NCI-H748 (cell line): ENCODE measurements at regions not wholly inside any gene's neighbourhood (a gene's known extent, or its start where the extent isn't known, plus 50 kb on each side); places are given as distances from the start of the nearest gene placed in this dataset.

Source experiments
- DNase-seq: peaks from one replicate; lab custom pipeline; 2025; ENCODE audit not compliant: unreplicated experiment; lab: John Stamatoyannopoulos, UW

DNA sequence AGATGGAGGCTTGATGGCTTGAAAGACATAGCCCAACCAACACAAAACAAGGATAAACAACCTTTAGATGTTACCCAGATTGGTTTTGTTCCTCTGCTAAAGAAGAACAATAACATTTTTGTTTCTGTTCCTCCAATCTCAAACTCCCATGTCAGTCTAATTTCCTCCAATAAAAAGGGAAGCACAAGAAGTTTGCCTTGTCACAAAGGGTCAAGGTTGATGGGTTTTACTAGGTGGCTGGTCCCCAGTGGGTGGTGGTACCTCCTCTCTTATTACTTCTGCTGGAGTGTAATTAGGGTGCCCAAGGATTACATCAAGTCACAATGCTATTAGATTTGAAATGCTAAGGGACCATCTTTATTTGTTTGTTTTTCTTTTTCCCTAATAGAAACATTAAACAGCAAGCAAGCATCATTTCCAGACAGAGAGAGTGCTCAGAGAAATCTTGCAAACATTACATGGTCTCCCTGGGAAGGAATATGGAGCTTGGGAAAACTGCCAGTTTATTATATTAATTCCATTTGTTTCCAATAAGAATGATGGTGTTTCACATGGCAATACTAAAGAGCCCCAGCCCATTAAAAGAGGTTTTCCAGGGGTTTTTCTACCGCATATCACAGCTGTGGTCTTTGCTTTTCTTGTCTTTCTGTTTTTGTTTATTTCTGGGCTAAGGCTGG is 78.3 kb upstream of the AOAH start:
- DNase-seq, result no peak

DNA sequence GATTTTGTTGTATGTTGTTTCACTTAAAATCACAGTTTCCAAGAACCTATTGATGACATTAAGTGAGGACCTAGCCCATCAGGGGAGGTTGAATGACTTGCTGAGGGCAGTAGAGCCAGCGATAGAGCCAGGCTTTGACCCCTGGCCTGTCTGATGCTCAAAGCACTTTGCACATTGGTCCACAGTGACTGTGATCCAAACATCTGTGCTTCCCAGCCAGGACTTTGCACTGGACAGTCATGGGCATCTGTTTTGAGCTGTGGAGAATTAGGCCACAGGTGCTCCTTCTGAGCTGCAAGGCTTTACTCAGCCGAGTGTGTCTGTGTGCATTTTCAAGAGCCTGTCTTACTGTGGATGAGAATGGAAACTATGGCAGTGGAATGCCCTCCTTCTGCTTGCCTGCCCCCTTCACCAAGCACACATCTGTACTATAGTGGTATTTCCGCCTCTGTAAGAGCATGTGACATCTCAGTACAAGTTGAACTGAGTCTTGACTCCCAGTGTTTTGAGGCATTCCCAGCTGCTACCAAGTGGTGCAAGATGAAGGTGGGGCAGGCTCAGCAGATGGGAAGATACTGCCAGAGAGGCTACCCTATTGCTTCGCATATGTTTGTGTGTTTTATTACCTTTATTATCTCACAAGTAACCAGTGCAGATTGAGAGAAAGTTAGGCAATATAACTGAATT is 72.7 kb upstream of the AOAH start:
- no peak for DNase-seq

DNA sequence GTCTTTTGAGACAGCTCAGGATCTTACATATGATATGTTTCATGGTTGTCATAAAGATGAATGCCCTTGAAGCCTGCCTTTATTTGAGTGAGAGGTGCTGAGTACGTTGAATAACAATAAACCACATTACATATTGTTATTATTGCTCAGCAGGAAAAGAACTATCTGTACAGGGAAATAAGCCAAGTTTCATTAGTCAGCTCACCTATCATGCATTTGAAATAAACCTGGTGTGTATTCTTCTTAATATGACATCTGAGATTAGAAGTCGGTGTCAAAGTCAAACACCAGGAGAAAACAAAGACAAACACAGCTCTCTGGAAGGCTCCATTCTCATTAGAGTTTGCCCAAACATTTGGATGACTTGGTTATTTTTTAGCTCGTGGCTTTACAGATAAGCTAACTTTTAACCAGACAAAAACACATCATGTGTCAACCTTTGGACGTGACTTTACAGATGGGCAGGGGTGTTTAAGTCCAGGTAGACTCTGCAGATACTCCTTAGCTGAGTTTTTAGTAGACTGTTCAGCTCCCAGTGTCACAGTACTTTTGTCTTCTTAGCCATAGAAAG is 71.2 kb upstream of the AOAH start:
- DNase-seq, result no peak

DNA sequence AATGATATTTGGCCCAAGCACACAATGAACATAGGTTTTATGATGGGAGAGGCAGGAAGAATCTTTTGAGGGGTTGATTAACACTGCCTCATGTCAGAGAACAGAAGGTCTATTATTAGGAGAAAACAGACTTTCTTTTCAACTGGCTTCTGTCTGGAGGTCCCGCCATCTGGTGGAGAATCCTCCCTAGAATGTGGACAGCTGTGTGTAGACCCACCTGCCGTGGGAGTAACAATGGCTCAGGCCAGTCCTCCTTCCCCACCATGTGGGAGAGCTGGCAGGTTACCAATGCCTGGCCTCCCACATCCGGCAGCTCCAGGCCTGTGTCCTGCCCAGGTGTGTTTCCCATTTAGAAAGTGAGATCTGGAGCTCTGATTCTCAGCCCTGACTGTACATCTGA is 70.4 kb upstream of the AOAH start:
- peak; percentile 91 for DNase-seq

DNA sequence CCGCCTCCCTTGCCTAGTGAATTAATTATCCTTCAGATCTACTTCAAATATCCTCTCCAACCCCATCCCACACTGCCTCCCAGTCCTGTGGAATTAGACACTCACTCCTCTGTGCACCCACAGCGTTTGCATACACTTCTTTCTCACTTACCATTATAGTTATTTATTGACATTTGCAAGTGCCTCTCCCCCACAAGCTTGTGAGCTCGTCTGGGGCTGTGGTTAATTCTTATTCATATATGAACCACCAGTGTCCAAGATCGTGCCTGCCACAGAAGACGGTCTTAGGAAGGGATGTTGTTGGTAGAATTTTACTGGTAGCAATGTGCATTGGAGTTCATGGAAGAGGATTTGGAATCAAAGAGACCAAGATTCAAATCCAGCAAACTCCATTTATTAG is 68.1 kb upstream of the AOAH start:
- DNase-seq, result no peak

DNA sequence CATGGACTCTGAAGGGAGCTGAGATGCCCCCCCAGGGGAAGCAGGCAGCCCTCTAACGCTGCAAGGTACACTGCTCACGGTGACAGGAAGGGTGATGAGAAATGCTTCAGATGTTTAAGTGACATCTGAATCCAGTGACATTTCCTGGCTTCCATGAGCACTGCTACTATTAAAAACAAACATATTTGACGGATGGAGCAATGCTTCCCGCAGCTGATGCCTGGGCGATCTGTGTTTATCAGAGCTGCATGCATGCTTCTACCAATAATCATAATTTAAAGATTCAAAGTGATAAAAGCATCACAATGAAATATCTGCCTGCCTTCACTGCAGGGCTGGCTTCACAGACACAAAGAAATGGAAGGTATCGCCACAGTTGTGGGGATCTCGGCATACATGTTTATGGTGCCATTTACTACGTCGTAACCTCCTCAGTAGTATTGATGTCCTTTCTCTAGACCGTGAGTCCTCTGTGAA is 66.1 kb upstream of the AOAH start:
- DNase-seq, result no peak

DNA sequence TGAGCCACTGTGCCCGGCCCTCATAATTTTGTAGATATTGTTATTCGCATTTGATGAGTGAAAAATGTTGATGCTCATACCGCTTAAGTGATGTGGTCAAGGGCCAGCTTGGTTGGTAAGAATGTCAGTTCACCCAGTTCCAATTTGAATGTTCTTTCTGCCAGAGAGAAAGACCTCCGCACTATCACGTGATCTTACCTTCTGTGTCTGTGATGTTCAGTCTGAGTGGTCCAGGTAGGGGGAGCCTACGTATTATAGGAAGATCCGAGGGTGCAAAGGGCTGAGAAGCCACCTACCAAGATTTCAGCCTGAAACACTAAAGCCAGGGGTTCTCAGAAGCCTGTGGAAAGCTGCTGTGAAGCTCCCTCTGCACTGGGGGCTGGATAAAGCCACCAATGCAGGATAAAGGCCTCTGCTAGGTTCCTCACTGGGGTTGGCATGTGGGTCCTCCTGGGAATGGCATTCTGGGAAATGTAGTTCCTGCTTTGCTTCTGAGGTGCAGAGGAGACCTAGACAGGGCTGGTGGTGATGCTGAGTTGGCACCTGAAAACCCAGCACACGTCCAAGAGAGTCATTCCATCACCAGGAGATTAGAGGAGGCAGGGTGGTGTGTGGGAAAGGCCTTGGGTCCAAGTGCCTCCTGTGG is 64.7 kb upstream of the AOAH start:
- no peak for DNase-seq

DNA sequence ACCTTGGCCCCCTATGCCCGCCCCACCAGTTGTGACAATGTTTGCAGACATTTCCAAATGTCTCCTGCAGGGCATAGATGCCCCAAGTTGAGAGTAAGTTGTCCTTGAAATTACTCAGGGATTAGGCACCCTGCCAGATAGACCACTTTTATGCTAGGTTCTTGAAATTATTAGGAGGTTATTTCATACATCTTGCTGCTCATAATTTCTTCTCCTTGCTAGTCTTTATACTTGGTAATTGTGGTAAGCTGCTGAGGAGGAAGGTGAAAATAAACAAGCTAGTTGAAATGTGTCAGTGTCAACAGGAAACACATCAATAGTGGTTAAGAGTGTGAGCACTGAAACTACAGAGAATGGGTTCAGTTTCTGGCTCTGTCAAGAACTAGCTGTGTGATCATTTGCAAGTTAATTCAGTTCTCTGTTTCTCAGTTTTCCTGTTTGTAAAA is 63.7 kb upstream of the AOAH start:
- DNase-seq, result no peak

DNA sequence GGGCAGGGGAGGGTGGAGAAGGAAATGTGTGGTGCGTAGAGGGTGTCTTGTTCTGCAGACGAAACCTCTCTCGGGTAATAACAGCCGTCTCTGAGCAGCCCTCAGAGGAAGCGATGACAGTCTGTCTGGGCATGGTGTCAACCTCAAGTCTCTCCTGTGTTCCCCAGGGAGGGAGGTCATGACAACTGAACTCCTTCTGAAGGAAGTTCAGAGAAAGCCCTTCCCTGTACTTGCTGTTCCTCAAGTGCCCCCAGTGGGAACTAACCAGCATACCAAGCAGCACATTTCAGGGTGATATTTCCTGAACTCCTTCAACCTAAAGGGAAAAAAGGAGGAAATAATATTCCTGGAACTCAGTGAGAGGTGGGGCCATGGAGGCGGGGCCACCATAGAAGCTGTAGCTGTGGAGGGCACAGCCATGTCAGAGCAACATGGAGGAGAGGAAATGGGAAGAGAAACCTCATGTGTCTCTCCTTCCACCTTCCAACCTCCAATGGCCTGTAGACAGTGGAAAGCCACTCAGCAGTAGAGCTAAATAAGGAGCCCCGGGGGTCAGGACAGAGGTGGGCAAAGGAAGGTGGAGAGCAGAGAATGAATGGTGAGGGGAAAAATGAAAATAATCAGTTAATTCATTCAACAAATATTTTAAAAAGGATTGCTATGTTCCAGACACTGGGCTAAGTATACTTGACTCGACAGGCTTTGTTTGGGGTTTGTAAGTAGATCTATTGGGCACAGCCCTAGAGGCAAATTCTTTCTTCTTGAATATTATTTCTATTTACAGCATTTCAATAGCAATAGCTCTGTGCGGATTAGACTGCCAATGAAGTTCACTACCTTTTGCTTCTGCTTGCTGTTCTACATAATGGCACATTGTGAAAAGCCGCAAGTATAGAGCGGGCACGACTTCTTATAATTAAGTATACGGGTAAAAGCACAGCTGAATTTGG is 61.0 kb upstream of the AOAH start:
- DNase-seq, result no peak

DNA sequence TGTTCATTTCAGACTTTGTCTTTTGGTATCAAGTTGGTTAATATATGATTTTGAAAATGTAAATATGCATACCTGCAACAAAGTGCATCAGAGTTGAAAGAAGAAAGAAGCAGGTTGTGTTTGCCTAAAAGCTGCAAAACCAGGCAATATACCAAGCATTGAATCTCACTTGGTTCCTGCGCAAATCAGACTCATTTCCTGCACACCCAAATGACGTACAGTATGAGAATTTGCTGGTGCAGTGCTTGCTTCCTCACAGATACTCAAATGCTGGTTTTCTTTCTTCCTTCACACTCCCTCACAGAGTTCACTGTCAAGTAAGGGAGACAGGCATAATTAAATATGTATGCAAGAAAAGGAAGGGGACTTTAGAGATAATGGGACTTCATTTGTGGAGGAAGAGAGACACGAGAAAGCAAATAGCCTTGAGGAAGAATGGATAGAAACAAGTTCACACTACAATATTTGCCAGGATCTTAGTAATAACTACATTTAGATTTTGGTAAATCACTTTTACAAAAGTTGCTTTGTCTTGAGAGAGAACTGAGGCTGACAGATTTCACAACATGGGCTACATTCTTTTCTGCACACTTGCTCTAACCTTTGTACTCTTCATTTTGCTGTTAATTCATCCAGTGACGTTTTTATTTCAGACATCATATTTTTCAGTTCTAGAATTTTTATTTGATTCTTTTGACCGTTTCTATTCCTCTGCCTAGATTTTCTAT is 56.9 kb upstream of the AOAH start:
- no peak for DNase-seq

DNA sequence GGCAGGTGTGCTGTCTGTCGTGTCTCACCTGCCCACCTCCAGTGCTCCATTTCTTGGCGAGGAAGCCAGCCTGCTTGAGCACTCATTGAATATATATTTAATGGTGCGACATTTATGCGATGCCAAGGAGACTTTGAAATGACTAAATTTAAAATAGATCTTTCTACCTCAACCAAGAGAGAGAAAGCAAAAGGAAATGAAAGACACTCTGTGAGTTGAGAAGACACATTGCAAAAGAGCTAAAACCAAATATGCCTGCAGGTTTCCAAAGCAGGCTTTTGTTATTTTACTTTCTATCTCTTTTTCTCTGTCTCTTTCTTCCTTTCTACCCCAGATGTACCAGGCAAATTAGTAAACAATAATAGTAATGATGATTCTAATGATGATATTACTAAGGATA is 53.6 kb upstream of the AOAH start:
- no peak for DNase-seq

DNA sequence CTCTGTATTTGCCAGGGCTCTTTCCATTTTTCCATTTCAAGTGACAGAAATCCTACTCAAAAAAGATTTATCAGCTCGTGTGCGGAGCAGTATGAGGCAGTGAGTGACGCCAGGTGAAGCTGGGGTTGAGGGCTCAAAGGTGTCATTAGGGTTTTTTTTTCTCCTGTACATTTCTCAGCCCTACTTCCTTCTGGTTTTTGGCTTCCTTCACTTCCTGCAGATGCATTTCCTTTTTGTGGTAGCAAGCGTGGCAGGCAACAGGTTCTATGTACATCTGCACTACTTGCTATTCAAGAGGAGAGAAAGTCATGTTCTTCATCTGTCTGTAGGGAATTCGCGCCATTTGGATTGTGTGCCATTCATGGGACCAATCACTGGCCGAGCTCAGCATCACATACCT is 52.8 kb upstream of the AOAH start:
- DNase-seq, result no peak

DNA sequence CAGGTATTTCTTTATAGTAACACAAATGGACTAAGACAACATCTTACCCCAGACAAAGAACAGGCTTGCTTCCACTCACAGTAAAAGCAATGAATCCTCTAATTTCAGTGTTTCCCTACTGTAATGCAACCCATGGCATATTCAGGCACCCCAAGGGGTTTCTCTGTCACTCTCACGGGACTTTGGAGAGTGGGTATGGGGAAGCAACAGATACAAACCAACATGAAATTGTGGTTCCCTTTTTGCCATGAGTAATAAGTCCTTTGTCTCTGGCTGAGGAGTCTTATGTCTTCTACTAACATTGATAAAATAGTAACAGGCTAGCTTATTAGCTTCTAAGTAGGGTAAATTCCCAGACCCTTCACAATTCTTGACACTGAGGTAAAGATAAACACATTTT is 51.4 kb upstream of the AOAH start:
- DNase-seq, result no peak

DNA sequence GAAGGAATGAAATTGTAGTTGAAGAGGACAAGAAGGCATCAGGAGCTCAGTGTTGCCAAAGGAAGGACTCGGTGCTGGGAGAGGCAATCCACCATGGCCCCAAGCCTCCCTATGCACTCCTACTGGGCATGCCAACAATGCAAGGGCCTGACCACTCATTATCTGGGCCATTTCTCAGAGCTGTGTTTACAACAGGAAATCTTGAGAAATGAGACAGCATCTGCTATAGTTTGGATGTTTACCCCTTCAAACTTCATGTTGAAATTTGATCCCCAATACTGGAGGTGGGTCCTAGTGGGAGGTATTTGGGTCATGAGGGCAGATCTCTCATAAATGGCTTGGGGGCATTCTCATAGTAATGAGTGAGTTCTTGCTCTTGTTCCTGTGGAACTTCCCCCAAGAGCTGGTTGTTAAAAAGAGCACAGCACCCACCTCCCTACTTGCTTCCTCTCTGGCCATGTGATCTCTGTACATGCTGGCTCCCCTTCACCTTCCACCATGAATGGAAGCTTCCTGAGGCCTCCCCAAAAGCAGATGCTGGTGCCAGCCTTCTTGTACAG is 50.8 kb upstream of the AOAH start:
- DNase-seq, result peak; percentile 41
